HL-60 (cell line): ENCODE measurements at regions not wholly inside any gene's neighbourhood (a gene's known extent, or its start where the extent isn't known, plus 50 kb on each side); places are given as distances from the start of the nearest gene placed in this dataset.
A peak's percentile ranks its signal among the peaks of the same experiment; 100 is the strongest.

Experiments used
- DNase-seq, 2 experiments: peaks; one replicate each; pipeline ENCODE4 v3.0.0-alpha.2; 2010 to 2020; ENCODE audit warnings: low read depth in 1 of 2, low spot score in 1 of 2
- H3K27ac ChIP-seq: fragments of 250-450 bp; sonication (Bioruptor Pico); replicated peaks from 2 replicates; pipeline ENCODE4 v1.5.1; 2020; ENCODE audit warnings: mild to moderate bottlenecking, moderate library complexity
- H3K27me3 ChIP-seq: fragments of 250-450 bp; sonication (Bioruptor Pico); 2 replicates; pipeline ENCODE4 v1.5.1; 2021; ENCODE audit warnings: mild to moderate bottlenecking, moderate library complexity; ENCODE audit not compliant: insufficient read depth, poor library complexity, severe bottlenecking
- H3K4me3 ChIP-seq: replicated peaks from 2 replicates; pipeline ENCODE4 v1.5.1; 2011; ENCODE audit warnings: mild to moderate bottlenecking, control low read depth, low read length; ENCODE audit not compliant: insufficient read depth
- GABPA ChIP-seq: IDR thresholded peaks from 2 replicates; pipeline ENCODE4 v1.6.1; 2012; ENCODE audit warnings: low read depth
- POLR2AphosphoS5 ChIP-seq: IDR thresholded peaks from 2 replicates; pipeline ENCODE4 v1.6.1; 2012; ENCODE audit warnings: low read depth
- SPI1 ChIP-seq: IDR thresholded peaks from 2 replicates; pipeline ENCODE4 v1.6.1; 2012; ENCODE audit warnings: low read depth, mild to moderate bottlenecking, borderline replicate concordance
- TF ChIP-seq, protein P1 (sequence below): IDR thresholded peaks from 2 replicates; pipeline ENCODE4 v1.6.1; 2012; ENCODE audit warnings: low read depth; ENCODE audit not compliant: insufficient replicate concordance
- TF ChIP-seq, protein P2 (sequence below): IDR thresholded peaks from one replicate; pipeline ENCODE4 v1.5.1; 2011; ENCODE audit warnings: low read length, control low read depth, inconsistent platforms; ENCODE audit not compliant: insufficient read depth

DNA sequence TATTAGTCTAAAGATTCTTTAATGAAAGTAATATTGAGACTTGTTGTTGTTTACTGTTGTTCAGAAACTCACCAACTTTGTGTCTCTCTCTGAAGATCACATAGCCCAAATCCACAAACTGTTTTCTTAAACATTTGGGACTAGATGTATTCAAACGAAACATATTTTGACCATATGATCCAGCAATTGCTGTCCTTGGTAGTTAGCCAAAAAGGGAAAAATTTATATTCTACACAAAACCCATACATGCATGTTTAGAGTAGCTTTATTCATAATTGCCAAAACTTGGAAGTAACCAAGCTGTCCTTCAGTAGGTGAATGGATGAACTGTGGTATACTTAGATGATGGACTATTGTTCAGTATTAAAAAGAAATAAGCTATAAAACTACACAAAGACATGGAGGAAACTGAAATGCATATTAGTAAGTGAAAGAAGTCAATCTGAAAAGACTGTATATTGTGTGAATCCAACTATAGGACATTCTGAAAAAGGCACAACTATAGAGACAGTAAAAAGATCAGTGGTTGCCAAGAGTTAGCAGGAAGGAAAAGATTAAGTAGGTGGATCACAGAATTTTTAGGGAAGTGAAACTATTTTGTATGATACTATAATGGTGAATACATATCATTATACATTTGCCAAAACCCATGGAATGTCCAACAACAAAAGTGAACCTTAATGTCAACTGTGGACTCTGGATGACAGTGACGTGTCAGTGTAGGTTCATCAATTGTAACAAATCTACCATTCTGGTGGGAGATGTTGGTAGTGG, 442.9 kb downstream of the INSC start:
- H3K27me3 ChIP-seq = no peaks in the 10 kb centered on the region
- DNase-seq = no peak
- H3K4me3 ChIP-seq = no peak overlapping the region
- no peak overlapping the region for H3K27ac ChIP-seq
- peak; percentile 59; the same call in 1 of the 2 replicates for TF ChIP-seq SPI1
- TF ChIP-seq, protein P1, sequence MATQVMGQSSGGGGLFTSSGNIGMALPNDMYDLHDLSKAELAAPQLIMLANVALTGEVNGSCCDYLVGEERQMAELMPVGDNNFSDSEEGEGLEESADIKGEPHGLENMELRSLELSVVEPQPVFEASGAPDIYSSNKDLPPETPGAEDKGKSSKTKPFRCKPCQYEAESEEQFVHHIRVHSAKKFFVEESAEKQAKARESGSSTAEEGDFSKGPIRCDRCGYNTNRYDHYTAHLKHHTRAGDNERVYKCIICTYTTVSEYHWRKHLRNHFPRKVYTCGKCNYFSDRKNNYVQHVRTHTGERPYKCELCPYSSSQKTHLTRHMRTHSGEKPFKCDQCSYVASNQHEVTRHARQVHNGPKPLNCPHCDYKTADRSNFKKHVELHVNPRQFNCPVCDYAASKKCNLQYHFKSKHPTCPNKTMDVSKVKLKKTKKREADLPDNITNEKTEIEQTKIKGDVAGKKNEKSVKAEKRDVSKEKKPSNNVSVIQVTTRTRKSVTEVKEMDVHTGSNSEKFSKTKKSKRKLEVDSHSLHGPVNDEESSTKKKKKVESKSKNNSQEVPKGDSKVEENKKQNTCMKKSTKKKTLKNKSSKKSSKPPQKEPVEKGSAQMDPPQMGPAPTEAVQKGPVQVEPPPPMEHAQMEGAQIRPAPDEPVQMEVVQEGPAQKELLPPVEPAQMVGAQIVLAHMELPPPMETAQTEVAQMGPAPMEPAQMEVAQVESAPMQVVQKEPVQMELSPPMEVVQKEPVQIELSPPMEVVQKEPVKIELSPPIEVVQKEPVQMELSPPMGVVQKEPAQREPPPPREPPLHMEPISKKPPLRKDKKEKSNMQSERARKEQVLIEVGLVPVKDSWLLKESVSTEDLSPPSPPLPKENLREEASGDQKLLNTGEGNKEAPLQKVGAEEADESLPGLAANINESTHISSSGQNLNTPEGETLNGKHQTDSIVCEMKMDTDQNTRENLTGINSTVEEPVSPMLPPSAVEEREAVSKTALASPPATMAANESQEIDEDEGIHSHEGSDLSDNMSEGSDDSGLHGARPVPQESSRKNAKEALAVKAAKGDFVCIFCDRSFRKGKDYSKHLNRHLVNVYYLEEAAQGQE = peak; percentile 69
- TF ChIP-seq GABPA = no peak
- TF ChIP-seq, protein P2, sequence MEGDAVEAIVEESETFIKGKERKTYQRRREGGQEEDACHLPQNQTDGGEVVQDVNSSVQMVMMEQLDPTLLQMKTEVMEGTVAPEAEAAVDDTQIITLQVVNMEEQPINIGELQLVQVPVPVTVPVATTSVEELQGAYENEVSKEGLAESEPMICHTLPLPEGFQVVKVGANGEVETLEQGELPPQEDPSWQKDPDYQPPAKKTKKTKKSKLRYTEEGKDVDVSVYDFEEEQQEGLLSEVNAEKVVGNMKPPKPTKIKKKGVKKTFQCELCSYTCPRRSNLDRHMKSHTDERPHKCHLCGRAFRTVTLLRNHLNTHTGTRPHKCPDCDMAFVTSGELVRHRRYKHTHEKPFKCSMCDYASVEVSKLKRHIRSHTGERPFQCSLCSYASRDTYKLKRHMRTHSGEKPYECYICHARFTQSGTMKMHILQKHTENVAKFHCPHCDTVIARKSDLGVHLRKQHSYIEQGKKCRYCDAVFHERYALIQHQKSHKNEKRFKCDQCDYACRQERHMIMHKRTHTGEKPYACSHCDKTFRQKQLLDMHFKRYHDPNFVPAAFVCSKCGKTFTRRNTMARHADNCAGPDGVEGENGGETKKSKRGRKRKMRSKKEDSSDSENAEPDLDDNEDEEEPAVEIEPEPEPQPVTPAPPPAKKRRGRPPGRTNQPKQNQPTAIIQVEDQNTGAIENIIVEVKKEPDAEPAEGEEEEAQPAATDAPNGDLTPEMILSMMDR = no peak
- TF ChIP-seq POLR2AphosphoS5 = no peak

DNA sequence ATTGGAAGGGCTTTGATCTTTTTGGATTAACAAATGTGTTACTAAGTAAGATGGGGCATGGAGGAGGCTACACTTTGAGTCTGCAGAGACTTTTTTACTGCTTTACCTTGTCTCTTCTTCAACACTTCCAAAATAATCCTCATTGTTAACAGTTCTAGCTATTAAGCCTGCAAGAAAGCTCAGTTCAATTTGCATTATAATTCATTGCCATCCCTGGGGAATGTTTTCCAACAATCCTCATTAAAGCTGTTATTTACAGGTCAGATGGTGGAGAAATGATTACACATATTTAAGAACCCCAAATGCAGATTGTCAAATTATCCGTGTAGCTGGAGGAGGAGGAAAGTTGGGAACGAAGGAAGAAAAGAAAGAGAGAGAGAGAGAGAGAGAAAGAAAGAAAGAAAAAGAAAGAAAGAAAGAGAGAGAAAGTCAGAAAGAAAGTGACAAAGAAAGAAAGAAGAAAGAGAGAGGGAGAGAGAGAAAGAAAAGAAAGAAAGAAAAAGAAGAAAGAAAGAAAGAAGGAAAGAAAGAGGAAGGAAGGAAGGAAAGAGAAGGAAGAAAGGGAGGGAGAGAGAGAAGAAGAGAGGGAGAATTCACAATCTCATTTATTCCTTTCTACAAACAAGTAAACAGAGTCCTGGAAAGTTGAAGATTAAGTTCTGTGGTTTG, 443.9 kb downstream of the INSC start:
- TF ChIP-seq GABPA (no peak), SPI1 (no peak), POLR2AphosphoS5 (no peak)
- TF ChIP-seq, protein P2 = no peak
- TF ChIP-seq, protein P1 = no peak
- H3K27me3 ChIP-seq = no peaks in the 10 kb centered on the region
- no peak overlapping the region for H3K27ac ChIP-seq
- no peak overlapping the region for H3K4me3 ChIP-seq
- no peak for DNase-seq

DNA sequence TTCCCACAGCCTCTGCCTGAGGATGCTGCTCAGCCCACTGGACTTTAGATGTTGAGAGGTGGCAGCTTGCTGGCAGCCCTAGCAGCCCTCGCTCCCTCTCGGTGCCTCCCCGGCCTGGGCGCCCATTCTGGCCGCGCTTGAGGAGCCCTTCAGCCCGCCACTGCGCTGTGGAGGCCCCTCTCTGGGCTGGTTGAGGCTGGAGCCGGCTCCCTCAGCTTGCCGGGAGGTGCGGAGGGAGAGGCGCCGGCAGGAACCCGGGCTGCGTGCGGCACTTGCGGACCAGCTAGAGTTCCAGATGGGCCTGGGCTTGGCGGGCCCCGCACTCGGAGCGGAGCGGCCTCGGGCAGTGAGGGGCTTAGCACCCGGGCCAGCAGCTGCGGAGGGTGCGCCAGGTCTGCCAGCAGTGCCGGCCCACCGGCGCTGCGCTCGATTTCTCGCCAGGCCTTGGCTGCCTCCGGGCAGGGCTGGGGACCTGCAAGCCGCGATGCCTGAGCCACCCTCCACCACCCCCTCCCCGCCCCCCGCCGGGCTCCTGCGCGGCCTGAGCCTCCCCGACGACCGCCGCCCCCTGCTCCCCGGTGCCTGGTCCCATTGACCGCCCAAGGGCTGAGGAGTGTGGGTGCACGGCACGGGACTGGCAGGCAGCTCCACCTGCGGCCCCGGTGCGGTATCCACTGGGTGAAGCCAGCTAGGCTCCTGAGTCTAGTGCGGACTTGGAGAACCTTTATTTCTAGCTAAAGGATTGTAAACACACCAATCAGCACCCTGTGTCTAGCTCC, 446.2 kb downstream of the INSC start:
- Histone ChIP-seq H3K4me3 (no peak overlapping the region), H3K27me3 (no peaks in the 10 kb centered on the region), H3K27ac (no peak overlapping the region)
- no peak for DNase-seq
- no peak for TF ChIP-seq SPI1

DNA sequence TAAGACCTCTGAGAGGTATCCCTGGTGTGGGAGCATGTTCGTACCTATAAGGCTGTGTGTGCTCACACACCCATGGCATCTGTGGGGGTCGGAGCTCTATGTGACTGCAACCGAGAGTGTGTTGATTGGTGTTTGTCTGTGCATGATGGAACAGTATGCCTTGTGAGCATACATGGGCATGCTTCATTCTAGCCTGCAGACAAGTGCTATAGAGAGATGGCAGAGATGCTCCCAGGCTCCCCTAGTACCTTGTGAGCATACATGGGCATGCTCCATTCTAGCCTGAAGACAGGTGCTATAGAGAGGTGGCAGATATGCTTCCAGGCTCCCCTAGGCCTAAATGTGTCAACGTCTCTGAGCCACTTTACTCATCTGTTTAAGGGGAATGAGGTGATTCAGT, 447.5 kb downstream of the INSC start:
- H3K27ac ChIP-seq = no peak overlapping the region
- no peak overlapping the region for H3K4me3 ChIP-seq
- DNase-seq = no peak
- no peaks in the 10 kb centered on the region for H3K27me3 ChIP-seq
- TF ChIP-seq POLR2AphosphoS5 = no peak
- no peak for TF ChIP-seq SPI1
- TF ChIP-seq, protein P2 = no peak
- TF ChIP-seq, protein P1 = no peak
- no peak for TF ChIP-seq GABPA
